Muscle of arm (tissue), 1 donor: ENCODE measurements at regions not wholly inside any gene's neighbourhood (a gene's known extent, or its start where the extent isn't known, plus 50 kb on each side); places are given as distances from the start of the nearest gene placed in this dataset.
"Not testable (repeated sequence)": the region's sequence is repeated elsewhere in the genome, so short reads cannot be mapped to it uniquely, and the experiment has no call there.

Experiments used
- DNase-seq: peaks from one replicate; pipeline ENCODE4 v3.0.0-alpha.2; 2013

GRCh38 chr14:105621479-105622328, 95.3 kb downstream of the TMEM121 start:
- not testable (repeated sequence) for DNase-seq

GRCh38 chr14:105622329-105622955, 96.1 kb downstream of the TMEM121 start:
- DNase-seq, result no peak

- not testable (repeated sequence) for DNase-seq
Observed at GRCh38 chr14:105623178-105623577, 96.8 kb downstream of the TMEM121 start.

- not testable (repeated sequence) for DNase-seq
Observed at GRCh38 chr14:105624346-105624745, 98.0 kb downstream of the TMEM121 start.

GRCh38 chr14:105624749-105625434, 98.5 kb downstream of the TMEM121 start:
- DNase-seq, result not testable (repeated sequence)

GRCh38 chr14:105625448-105625847, 99.1 kb downstream of the TMEM121 start:
- DNase-seq, result not testable (repeated sequence)

GRCh38 chr14:105626111-105626510, 99.7 kb downstream of the TMEM121 start:
- DNase-seq, result not testable (repeated sequence)

GRCh38 chr14:105626651-105627050, 100.3 kb downstream of the TMEM121 start:
- DNase-seq, result not testable (repeated sequence)

GRCh38 chr14:105627287-105627686, 100.9 kb downstream of the TMEM121 start:
- not testable (repeated sequence) for DNase-seq

- no peak for DNase-seq
Observed at GRCh38 chr14:105627701-105628100, 101.3 kb downstream of the TMEM121 start.

GRCh38 chr14:105628126-105628525, 101.7 kb downstream of the TMEM121 start:
- DNase-seq, result not testable (repeated sequence)

GRCh38 chr14:105628531-105629067, 102.2 kb downstream of the TMEM121 start:
- not testable (repeated sequence) for DNase-seq

GRCh38 chr14:105629091-105629885, 102.9 kb downstream of the TMEM121 start:
- DNase-seq, result not testable (repeated sequence)

- DNase-seq, result no peak
Observed at GRCh38 chr14:105629886-105630215, 103.5 kb downstream of the TMEM121 start.

- not testable (repeated sequence) for DNase-seq
Observed at GRCh38 chr14:105630293-105630934, 104.0 kb downstream of the TMEM121 start.

GRCh38 chr14:105630935-105631779, 104.8 kb downstream of the TMEM121 start:
- DNase-seq, result not testable (repeated sequence)

- no peak for DNase-seq
Observed at GRCh38 chr14:105632010-105632409, 105.6 kb downstream of the TMEM121 start.

GRCh38 chr14:105633596-105633995, 107.2 kb downstream of the TMEM121 start:
- not testable (repeated sequence) for DNase-seq

GRCh38 chr14:105635560-105635959, 109.2 kb downstream of the TMEM121 start:
- no peak for DNase-seq

- DNase-seq, result not testable (repeated sequence)
Observed at GRCh38 chr14:105636021-105636420, 109.6 kb downstream of the TMEM121 start.
